SK-N-SH (cell line): ENCODE measurements at regions not wholly inside any gene's neighbourhood (a gene's known extent, or its start where the extent isn't known, plus 50 kb on each side); places are given as distances from the start of the nearest gene placed in this dataset.

ENCODE experiments used
- CTCF ChIA-PET: fragments of 300-600, 350-600 bp; formaldehyde crosslinking; extraction: SDS; loops from one replicate; lab custom pipeline; 2021; lab: Yijun Ruan, JAX
- POLR2A ChIA-PET: fragments of 350-600 bp; sonication (Branson Sonifier 250); formaldehyde crosslinking; extraction: SDS; loops from one replicate; lab custom pipeline; 2020; ENCODE audit warnings: antibody characterized with exemption, inconsistent platforms; lab: Yijun Ruan, JAX
- DNase-seq: peaks from one replicate; pipeline ENCODE4 v3.0.0; 2012
- H2AFZ ChIP-seq: fragments of 200-600 bp; sonication (generic); 2 replicates; pipeline ENCODE4 v1.8.1; 2016; ENCODE audit warnings: antibody characterized with exemption, mild to moderate bottlenecking, low read depth
- H3F3A ChIP-seq: fragments of 200-600 bp; sonication (generic); replicated peaks from 2 replicates; pipeline ENCODE3; 2016; ENCODE audit warnings: antibody characterized with exemption, mild to moderate bottlenecking; ENCODE audit not compliant: insufficient read depth
- H3K27ac ChIP-seq, 2 experiments: fragments of 200-500 bp in 1 of 2; fragments of 200-600 bp in 1 of 2; sonication (Bioruptor generic) in 1 of 2; sonication (generic), shearing (Covaris generic) in 1 of 2; 2 replicates each; pipeline versions ENCODE4 v1.5.1 to v1.6.1; 2014 to 2016; ENCODE audit warnings: low read depth in 2 of 2, inconsistent platforms in 1 of 2, low read length in 1 of 2, mild to moderate bottlenecking in 1 of 2, mixed read lengths in 1 of 2
- H3K27me3 ChIP-seq: fragments of 200-600 bp; sonication (generic), shearing (Covaris generic); 2 replicates; pipeline ENCODE4 v1.6.1; 2016; ENCODE audit warnings: mixed run types; ENCODE audit not compliant: insufficient read depth
- H3K36me3 ChIP-seq, 2 experiments: fragments of 200-500 bp in 1 of 2; fragments of 200-600 bp in 1 of 2; sonication (Bioruptor generic) in 1 of 2; sonication (generic) in 1 of 2; replicated peaks in 1 of 2; 2 replicates each; pipeline versions ENCODE3 to v1.5.1; 2014 to 2016; ENCODE audit warnings: low read length in 1 of 2, mild to moderate bottlenecking in 1 of 2; ENCODE audit not compliant: insufficient read depth in 2 of 2, control insufficient read depth in 1 of 2
- H3K4me1 ChIP-seq, 2 experiments: fragments of 200-500 bp in 1 of 2; fragments of 200-600 bp in 1 of 2; sonication (Bioruptor generic) in 1 of 2; sonication (generic), shearing (Covaris generic) in 1 of 2; 2 replicates each; pipeline versions ENCODE4 v1.5.1 to v1.6.1; 2014 to 2016; ENCODE audit warnings: low read depth in 1 of 2, low read length in 1 of 2, mixed run types in 1 of 2; ENCODE audit not compliant: insufficient read depth in 2 of 2, control insufficient read depth in 1 of 2
- H3K4me2 ChIP-seq: fragments of 200-600 bp; sonication (generic), shearing (Covaris generic); 2 replicates; pipeline ENCODE4 v1.6.1; 2017; ENCODE audit warnings: mixed run types
- H3K4me3 ChIP-seq, 2 experiments: fragments of 200-500 bp in 1 of 2; fragments of 200-600 bp in 1 of 2; sonication (Bioruptor generic) in 1 of 2; sonication (generic), shearing (Covaris generic) in 1 of 2; 2 replicates each; pipeline versions ENCODE4 v1.5.1 to v1.8.1; 2014 to 2016; ENCODE audit warnings: low read depth in 2 of 2, inconsistent platforms in 1 of 2, low read length in 1 of 2, mild to moderate bottlenecking in 1 of 2, mixed read lengths in 1 of 2, moderate library complexity in 1 of 2
- H3K79me2 ChIP-seq: fragments of 200-600 bp; sonication (generic); 2 replicates; pipeline ENCODE4 v1.8.1; 2017; ENCODE audit warnings: mild to moderate bottlenecking; ENCODE audit not compliant: insufficient read depth
- H3K9ac ChIP-seq: fragments of 200-600 bp; sonication (generic); 2 replicates; pipeline ENCODE4 v1.6.1; 2017; ENCODE audit warnings: mixed run types
- H3K9me2 ChIP-seq: fragments of 200-600 bp; sonication (generic); 2 replicates; pipeline ENCODE4 v1.6.1; 2017; ENCODE audit warnings: mixed run types
- H3K9me3 ChIP-seq: fragments of 200-600 bp; sonication (generic); 2 replicates; pipeline ENCODE4 v1.6.1; 2017; ENCODE audit warnings: mixed run types, mild to moderate bottlenecking, moderate library complexity
- H4K20me1 ChIP-seq: fragments of 200-600 bp; sonication (generic); 2 replicates; pipeline ENCODE4 v1.6.1; 2017; ENCODE audit warnings: mild to moderate bottlenecking, mixed run types; ENCODE audit not compliant: insufficient read depth
- ELF1 ChIP-seq: IDR thresholded peaks from 2 replicates; pipeline ENCODE4 v1.4.0; 2012
- EP300 ChIP-seq, 2 experiments: IDR thresholded peaks; 2 replicates each; pipeline versions ENCODE4 v1.4.0 to v1.6.1; 2012; ENCODE audit warnings: borderline replicate concordance in 1 of 2, low read depth in 1 of 2, low read length in 1 of 2
- EZH2phosphoT487 ChIP-seq: fragments of 200-600 bp; sonication (generic); IDR thresholded peaks from 2 replicates; pipeline ENCODE4 v1.6.1; 2017; ENCODE audit warnings: low read depth, mixed run types, mild to moderate bottlenecking, antibody characterized with exemption, moderate library complexity, borderline replicate concordance
- FOSL2 ChIP-seq: IDR thresholded peaks from 2 replicates; pipeline ENCODE4 v1.4.0; 2012; ENCODE audit warnings: low read depth, mild to moderate bottlenecking, moderate library complexity, borderline replicate concordance
- FOXJ3 ChIP-seq: sonication (generic); formaldehyde crosslinking; IDR thresholded peaks from 2 replicates; pipeline ENCODE4 v1.5.1; 2020; ENCODE audit warnings: mild to moderate bottlenecking, missing genetic modification reagents
- GATA2 ChIP-seq: sonication (generic); formaldehyde crosslinking; IDR thresholded peaks from 2 replicates; pipeline ENCODE4 v1.5.0; 2020; ENCODE audit warnings: mild to moderate bottlenecking, missing genetic modification reagents
- POLR2AphosphoS5 ChIP-seq: IDR thresholded peaks from 2 replicates; pipeline ENCODE4 v1.6.1; 2012; ENCODE audit warnings: low read depth, low read length
- RAD21 ChIP-seq: IDR thresholded peaks from 2 replicates; pipeline ENCODE4 v1.6.1; 2012; ENCODE audit warnings: mild to moderate bottlenecking, low read length
- RCOR1 ChIP-seq: fragments of 150-350 bp; IDR thresholded peaks from 2 replicates; pipeline ENCODE4 v1.6.1; 2017; ENCODE audit warnings: antibody characterized with exemption, low read length
- RXRA ChIP-seq: IDR thresholded peaks from 2 replicates; pipeline ENCODE4 v1.4.0; 2012; ENCODE audit warnings: low read depth, mild to moderate bottlenecking, borderline replicate concordance
- SIN3A ChIP-seq: IDR thresholded peaks from 2 replicates; pipeline ENCODE4 v1.6.1; 2012; ENCODE audit warnings: low read depth, mild to moderate bottlenecking, low read length, moderate library complexity, borderline replicate concordance
- SMC3 ChIP-seq: IDR thresholded peaks from 2 replicates; pipeline ENCODE4 v1.6.1; 2012; ENCODE audit warnings: low read depth, low read length, improper control_type of control experiment
- TAF1 ChIP-seq: IDR thresholded peaks from 2 replicates; pipeline ENCODE4 v1.6.1; 2012; ENCODE audit warnings: low read depth, mild to moderate bottlenecking, low read length, moderate library complexity, borderline replicate concordance
- TCF12 ChIP-seq: IDR thresholded peaks from 2 replicates; pipeline ENCODE4 v1.4.0; 2012
- TEAD4 ChIP-seq: IDR thresholded peaks from 2 replicates; pipeline ENCODE4 v1.4.0; 2012; ENCODE audit warnings: mild to moderate bottlenecking, borderline replicate concordance; ENCODE audit not compliant: insufficient read depth
- USF1 ChIP-seq: IDR thresholded peaks from 2 replicates; pipeline ENCODE4 v1.4.0; 2012; ENCODE audit warnings: low read depth, borderline replicate concordance
- USF2 ChIP-seq: fragments of 150-350 bp; IDR thresholded peaks from 2 replicates; pipeline ENCODE4 v1.6.1; 2017; ENCODE audit warnings: antibody characterized with exemption, low read length, low read depth, borderline replicate concordance
- YY1 ChIP-seq: IDR thresholded peaks from 2 replicates; pipeline ENCODE4 v1.4.0; 2012; ENCODE audit warnings: low read depth, mild to moderate bottlenecking
- WGBS: methylation state at CpG from one replicate; pipeline ENCODE4 v1.1.6; 2017; ENCODE audit warnings: low lambda C conversion rate; 5-methylcytosine and 5-hydroxymethylcytosine counted together
- TF ChIP-seq, protein P1 (sequence below): fragments of 200-600 bp; sonication (generic); IDR thresholded peaks from 2 replicates; pipeline ENCODE4 v1.6.1; 2017; ENCODE audit warnings: antibody characterized with exemption, mild to moderate bottlenecking, moderate library complexity
- TF ChIP-seq, protein P2 (sequence below): IDR thresholded peaks from 2 replicates; pipeline ENCODE4 v1.4.0; 2012; ENCODE audit warnings: low read depth
- TF ChIP-seq, protein P3 (sequence below): IDR thresholded peaks from 2 replicates; pipeline ENCODE4 v1.4.0; 2012; ENCODE audit warnings: low read depth, borderline replicate concordance

DNA sequence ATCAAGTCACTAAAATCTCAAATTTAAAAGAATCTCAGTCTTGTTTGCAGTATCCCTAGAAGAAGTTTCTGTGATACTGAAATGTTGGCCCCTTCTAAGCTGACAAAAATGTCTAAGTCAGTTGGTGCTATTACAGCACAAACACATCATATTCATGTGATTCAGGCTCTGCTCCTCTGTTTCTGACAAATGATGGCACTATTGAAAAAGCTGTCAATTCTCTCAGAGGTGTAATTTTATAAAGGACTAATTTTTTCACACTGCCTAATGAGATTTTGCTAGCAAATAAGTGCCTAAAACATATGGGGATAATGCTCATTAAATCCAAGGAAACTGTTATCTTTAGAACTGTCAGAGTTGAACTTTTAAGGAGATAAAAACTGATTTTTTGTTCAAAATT is 445.9 kb downstream of the DSC3 start:
- POLR2A ChIA-PET: no interaction called here
- no peaks in the 10 kb centered on the region for H3F3A ChIP-seq

GRCh38 chr18:30595942-30596341 is 446.6 kb downstream of the DSC3 start:
- POLR2A ChIA-PET: no interaction called here
- H3K36me3 ChIP-seq: no peaks in the 10 kb centered on the region
- TF ChIP-seq USF1 (no peak), EZH2phosphoT487 (no peak), TAF1 (no peak), SIN3A (no peak), RCOR1 (no peak), FOXJ3 (CRISPR knock-in tag) (no peak), RXRA (no peak), FOSL2 (no peak), GATA2 (no peak), ELF1 (no peak), RAD21 (no peak)
- TF ChIP-seq, protein P1, sequence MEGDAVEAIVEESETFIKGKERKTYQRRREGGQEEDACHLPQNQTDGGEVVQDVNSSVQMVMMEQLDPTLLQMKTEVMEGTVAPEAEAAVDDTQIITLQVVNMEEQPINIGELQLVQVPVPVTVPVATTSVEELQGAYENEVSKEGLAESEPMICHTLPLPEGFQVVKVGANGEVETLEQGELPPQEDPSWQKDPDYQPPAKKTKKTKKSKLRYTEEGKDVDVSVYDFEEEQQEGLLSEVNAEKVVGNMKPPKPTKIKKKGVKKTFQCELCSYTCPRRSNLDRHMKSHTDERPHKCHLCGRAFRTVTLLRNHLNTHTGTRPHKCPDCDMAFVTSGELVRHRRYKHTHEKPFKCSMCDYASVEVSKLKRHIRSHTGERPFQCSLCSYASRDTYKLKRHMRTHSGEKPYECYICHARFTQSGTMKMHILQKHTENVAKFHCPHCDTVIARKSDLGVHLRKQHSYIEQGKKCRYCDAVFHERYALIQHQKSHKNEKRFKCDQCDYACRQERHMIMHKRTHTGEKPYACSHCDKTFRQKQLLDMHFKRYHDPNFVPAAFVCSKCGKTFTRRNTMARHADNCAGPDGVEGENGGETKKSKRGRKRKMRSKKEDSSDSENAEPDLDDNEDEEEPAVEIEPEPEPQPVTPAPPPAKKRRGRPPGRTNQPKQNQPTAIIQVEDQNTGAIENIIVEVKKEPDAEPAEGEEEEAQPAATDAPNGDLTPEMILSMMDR: no peak
- TF ChIP-seq, protein P2, sequence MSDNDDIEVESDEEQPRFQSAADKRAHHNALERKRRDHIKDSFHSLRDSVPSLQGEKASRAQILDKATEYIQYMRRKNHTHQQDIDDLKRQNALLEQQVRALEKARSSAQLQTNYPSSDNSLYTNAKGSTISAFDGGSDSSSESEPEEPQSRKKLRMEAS: no peak

More for the DNA sequence above, 445.9 kb downstream of the DSC3 start:
- H3K36me3 ChIP-seq: no peaks in the 10 kb centered on the region
- H3K79me2 ChIP-seq: no peaks in the 10 kb centered on the region
- H3K4me2 ChIP-seq: no peak overlapping the region
- no peaks in the 10 kb centered on the region for H3K27me3 ChIP-seq
- H3K27ac ChIP-seq: no peak overlapping the region
- H3K4me3 ChIP-seq: no peak overlapping the region
- no peaks in the 10 kb centered on the region for H3K9me2 ChIP-seq
- DNase-seq: no peak
- no peaks in the 10 kb centered on the region for H3K4me1 ChIP-seq
- no peaks in the 10 kb centered on the region for H3K9me3 ChIP-seq
- no peak overlapping the region for H3K9ac ChIP-seq
- H2AFZ ChIP-seq: no peak overlapping the region
- no peaks in the 10 kb centered on the region for H4K20me1 ChIP-seq
- CTCF ChIA-PET: no interaction called here
- no peak for TF ChIP-seq GATA2
- TF ChIP-seq YY1: no peak
- no peak for TF ChIP-seq SMC3
- no peak for TF ChIP-seq USF2
- no peak for TF ChIP-seq EP300 (IDR thresholded peaks at IDR 0.05; ENCODE audit: borderline replicate concordance in 1 of 2, low read depth in 1 of 2, low read length in 1 of 2)
- no peak for TF ChIP-seq TEAD4
- no peak for TF ChIP-seq FOSL2
- no peak for TF ChIP-seq RCOR1
- TF ChIP-seq POLR2AphosphoS5: no peak
- TF ChIP-seq, protein P3, sequence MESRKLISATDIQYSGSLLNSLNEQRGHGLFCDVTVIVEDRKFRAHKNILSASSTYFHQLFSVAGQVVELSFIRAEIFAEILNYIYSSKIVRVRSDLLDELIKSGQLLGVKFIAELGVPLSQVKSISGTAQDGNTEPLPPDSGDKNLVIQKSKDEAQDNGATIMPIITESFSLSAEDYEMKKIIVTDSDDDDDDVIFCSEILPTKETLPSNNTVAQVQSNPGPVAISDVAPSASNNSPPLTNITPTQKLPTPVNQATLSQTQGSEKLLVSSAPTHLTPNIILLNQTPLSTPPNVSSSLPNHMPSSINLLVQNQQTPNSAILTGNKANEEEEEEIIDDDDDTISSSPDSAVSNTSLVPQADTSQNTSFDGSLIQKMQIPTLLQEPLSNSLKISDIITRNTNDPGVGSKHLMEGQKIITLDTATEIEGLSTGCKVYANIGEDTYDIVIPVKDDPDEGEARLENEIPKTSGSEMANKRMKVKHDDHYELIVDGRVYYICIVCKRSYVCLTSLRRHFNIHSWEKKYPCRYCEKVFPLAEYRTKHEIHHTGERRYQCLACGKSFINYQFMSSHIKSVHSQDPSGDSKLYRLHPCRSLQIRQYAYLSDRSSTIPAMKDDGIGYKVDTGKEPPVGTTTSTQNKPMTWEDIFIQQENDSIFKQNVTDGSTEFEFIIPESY: no peak
- no peak for TF ChIP-seq TCF12

More at GRCh38 chr18:30595942-30596341, 446.6 kb downstream of the DSC3 start:
- DNase-seq: no peak
- no peak overlapping the region for H3K4me3 ChIP-seq
- no peak overlapping the region for H3K4me2 ChIP-seq
- H3K9ac ChIP-seq: no peak overlapping the region
- H3K4me1 ChIP-seq: no peaks in the 10 kb centered on the region
- H3K79me2 ChIP-seq: no peaks in the 10 kb centered on the region
- 1% methylated on average over 1 of the region's 1 CpG for WGBS
- CTCF ChIA-PET: no interaction called here
- no peaks in the 10 kb centered on the region for H3K9me3 ChIP-seq
- H4K20me1 ChIP-seq: no peaks in the 10 kb centered on the region
- no peaks in the 10 kb centered on the region for H3K9me2 ChIP-seq
- H3F3A ChIP-seq: no peaks in the 10 kb centered on the region
- H3K27me3 ChIP-seq: no peaks in the 10 kb centered on the region
- no peak overlapping the region for H2AFZ ChIP-seq
- no peak overlapping the region for H3K27ac ChIP-seq
